ENCODE measurements at regions not wholly inside any gene's neighbourhood (a gene's known extent, or its start where the extent isn't known, plus 50 kb on each side); places are given as distances from the start of the nearest gene placed in this dataset.

DNA sequence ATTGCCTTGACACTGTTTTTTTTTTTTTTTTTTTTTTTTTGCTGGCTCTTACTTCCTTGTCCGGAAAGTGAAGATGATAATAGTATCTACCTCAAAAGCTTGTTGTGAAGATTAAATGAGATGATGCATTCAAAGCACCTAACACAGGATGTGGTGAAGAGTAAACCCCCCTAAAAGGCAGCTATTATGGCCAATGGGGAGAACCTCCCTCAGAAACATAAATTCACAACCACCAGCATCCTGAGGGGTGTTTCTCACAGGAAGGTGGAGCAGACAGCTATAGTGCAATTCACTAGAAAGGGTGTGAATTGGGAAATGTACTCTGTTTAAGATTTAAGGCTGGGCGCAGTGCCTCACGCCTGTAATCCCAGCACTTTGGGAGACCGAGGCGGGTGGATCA lies 85.4 kb upstream of the CRY1 start:
- Mint-ChIP-seq H3K36me3 (ENCODE audit: low read depth) (no peaks in the 10 kb centered on the region), H3K4me1 (ENCODE audit: low read depth) (no peaks in the 10 kb centered on the region), H3K27ac (no peak overlapping the region), H3K27me3 (ENCODE audit: insufficient read depth) (no peaks in the 10 kb centered on the region; the same call in 1 of the 2 replicates), H3K9me3 (peaks cover 18% of the 10 kb centered on the region), H3K4me3 (no peak overlapping the region)
- TF ChIP-seq, protein P1, sequence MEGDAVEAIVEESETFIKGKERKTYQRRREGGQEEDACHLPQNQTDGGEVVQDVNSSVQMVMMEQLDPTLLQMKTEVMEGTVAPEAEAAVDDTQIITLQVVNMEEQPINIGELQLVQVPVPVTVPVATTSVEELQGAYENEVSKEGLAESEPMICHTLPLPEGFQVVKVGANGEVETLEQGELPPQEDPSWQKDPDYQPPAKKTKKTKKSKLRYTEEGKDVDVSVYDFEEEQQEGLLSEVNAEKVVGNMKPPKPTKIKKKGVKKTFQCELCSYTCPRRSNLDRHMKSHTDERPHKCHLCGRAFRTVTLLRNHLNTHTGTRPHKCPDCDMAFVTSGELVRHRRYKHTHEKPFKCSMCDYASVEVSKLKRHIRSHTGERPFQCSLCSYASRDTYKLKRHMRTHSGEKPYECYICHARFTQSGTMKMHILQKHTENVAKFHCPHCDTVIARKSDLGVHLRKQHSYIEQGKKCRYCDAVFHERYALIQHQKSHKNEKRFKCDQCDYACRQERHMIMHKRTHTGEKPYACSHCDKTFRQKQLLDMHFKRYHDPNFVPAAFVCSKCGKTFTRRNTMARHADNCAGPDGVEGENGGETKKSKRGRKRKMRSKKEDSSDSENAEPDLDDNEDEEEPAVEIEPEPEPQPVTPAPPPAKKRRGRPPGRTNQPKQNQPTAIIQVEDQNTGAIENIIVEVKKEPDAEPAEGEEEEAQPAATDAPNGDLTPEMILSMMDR (IDR thresholded peaks at IDR 0.05): no peak
- DNase-seq: no peak

DNA sequence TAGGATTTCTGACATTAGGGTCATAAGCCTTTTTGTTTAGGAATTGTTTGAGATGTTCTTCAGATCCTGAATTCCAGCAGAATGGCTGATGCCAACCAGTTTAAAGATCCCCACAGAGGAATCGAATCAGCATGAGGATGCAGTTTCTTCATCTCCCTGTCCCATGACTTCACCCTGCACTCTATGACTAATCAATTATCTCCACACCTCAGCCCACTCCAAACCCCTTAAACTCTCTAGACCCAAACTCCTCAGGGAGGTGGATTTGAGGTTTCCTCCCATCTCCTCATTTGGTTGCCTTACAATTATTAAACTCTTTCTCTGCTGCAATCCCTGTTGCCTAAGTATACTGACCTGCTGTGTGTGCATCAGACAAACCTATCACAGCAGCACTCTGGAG lies 86.5 kb upstream of the CRY1 start:
- Mint-ChIP-seq H3K27me3 (ENCODE audit: insufficient read depth) (no peaks in the 10 kb centered on the region; the same call in 1 of the 2 replicates), H3K36me3 (ENCODE audit: low read depth) (no peaks in the 10 kb centered on the region), H3K9me3 (peaks cover 28% of the 10 kb centered on the region), H3K4me1 (ENCODE audit: low read depth) (no peaks in the 10 kb centered on the region), H3K4me3 (no peak overlapping the region), H3K27ac (no peak overlapping the region)
- DNase-seq: no peak
- TF ChIP-seq, protein P1 (IDR thresholded peaks at IDR 0.05): no peak

DNA sequence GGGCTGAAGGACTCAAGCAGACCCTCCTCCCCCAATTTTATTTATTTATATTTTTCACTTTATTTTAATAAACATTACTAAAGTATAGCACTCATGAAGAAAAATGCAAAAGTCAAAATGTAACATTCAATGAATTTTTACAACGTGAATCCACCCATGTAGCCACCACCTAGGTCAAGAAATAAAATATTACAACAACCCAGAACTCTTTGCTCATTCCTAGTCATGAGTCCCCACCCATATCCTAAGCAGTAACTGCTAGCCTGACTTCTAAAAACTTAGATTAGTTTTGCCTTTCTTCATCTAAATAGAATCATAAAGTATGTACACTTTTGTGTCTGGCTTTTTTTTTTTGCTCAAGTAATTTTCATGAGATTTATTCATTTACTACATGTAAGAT lies 86.9 kb upstream of the CRY1 start:
- no peaks in the 10 kb centered on the region; the same call in 1 of the 2 replicates for H3K27me3 Mint-ChIP-seq (ENCODE audit: insufficient read depth)
- H3K9me3 Mint-ChIP-seq: peaks cover 31% of the 10 kb centered on the region

DNA sequence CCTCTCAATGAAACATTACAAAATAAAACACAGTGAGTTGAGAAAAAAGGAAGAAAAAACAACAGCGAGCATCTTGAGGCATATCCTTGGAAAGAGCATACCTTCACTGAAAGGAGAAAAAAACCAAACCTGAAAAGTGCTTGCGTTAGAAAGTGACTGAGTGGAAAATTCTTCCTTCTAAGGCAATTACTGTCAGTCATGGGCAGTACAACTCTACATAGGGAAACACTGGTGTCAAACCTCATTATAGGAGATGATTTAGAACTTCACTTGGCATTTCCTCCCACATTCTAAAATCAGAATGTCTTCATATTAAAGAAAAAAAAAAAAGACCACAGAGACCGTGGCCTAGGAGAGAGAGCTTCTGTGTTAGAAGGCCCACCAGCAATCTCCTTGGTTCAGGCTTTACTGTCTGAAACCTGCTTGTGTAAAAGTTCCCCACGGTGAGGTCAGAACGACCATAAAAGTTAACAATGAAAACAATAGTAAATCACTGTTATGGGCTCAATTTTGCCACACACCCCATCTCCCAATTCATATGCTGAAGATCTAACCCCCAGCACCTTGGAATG lies 91.1 kb upstream of the CRY1 start:
- Mint-ChIP-seq H3K27me3 (ENCODE audit: insufficient read depth) (no peaks in the 10 kb centered on the region; the same call in 1 of the 2 replicates), H3K9me3 (peaks cover 30% of the 10 kb centered on the region), H3K4me1 (ENCODE audit: low read depth) (no peaks in the 10 kb centered on the region), H3K27ac (no peak overlapping the region), H3K36me3 (ENCODE audit: low read depth) (no peaks in the 10 kb centered on the region), H3K4me3 (no peak overlapping the region)
- TF ChIP-seq, protein P1 (IDR thresholded peaks at IDR 0.05): no peak
- no peak for DNase-seq

More for the DNA sequence above, 86.9 kb upstream of the CRY1 start:
- Mint-ChIP-seq H3K27ac (no peak overlapping the region), H3K4me3 (no peak overlapping the region), H3K4me1 (ENCODE audit: low read depth) (no peaks in the 10 kb centered on the region), H3K36me3 (ENCODE audit: low read depth) (no peaks in the 10 kb centered on the region)
- no peak for DNase-seq
- TF ChIP-seq, protein P1 (IDR thresholded peaks at IDR 0.05): no peak

DNA sequence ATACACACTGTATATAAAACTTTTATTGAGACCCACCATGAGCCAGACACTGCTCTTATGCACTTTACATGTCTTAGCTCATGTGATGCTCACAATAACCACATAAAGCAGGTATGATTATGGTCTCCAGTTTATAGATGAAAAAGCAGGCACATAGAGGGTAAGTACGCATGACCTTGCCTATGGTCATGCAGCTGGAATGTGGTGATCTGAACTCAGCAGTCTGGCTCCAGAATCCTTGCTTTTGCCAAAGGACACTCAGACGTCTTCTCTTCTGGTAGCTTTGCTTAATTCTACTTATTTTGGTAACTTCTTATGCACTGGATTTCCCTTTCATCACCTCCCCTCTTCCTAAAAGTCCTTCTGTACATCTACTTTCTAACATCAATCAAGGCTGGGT lies 103.3 kb upstream of the CRY1 start:
- TF ChIP-seq, protein P1 (IDR thresholded peaks at IDR 0.05): no peak
- no peaks in the 10 kb centered on the region for H3K4me1 Mint-ChIP-seq (ENCODE audit: low read depth)
- 0 out of 2 replicates have a peak, but pooled peaks cover 14% of the 10 kb centered on the region for H3K9me3 Mint-ChIP-seq
- no peak overlapping the region for H3K27ac Mint-ChIP-seq
- H3K36me3 Mint-ChIP-seq (ENCODE audit: low read depth): no peaks in the 10 kb centered on the region
- no peaks in the 10 kb centered on the region for H3K27me3 Mint-ChIP-seq (ENCODE audit: insufficient read depth)
- no peak overlapping the region for H3K4me3 Mint-ChIP-seq
- no peak for DNase-seq
